AG09309 (cell line): ENCODE measurements at regions not wholly inside any gene's neighbourhood (a gene's known extent, or its start where the extent isn't known, plus 50 kb on each side); places are given as distances from the start of the nearest gene placed in this dataset.
"Not testable (repeated sequence)": the region's sequence is repeated elsewhere in the genome, so short reads cannot be mapped to it uniquely, and the experiment has no call there.

Experiments
- DNase-seq: peaks from one replicate; pipeline ENCODE4 v3.0.0-alpha.2; 2010; ENCODE audit warnings: low read depth
- H3K4me3 ChIP-seq: 2 replicates; pipeline ENCODE4 v1.5.1; 2011; ENCODE audit warnings: mild to moderate bottlenecking, low read depth, low read length, moderate library complexity; ENCODE audit not compliant: control insufficient read depth
- TF ChIP-seq, protein P1 (sequence below): IDR thresholded peaks from 2 replicates; pipeline ENCODE4 v1.5.1; 2011; ENCODE audit warnings: mild to moderate bottlenecking, low read depth, low read length, inconsistent platforms; ENCODE audit not compliant: insufficient read depth, control insufficient read depth; ENCODE audit errors: missing control alignments

DNA sequence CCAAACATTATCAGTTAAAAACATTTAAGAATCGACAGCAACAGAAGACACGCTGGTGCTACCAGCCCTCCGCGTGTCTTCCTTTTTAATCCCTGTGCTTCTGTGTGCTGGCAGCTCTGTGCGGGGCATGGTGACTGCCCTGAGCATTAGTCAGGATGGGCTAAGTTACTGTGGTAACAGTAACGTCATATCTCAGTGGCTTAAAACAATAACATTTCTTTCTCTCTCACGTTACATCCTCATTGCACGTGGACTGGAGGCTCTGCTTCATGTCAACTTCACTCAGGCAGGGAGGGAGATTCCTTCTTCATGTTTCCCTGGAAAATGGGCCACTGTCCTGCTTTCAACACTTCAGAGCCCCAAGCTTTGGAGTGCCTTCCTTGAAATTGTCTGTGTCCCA, 378.5 kb downstream of the CCSER2 start:
- TF ChIP-seq, protein P1, sequence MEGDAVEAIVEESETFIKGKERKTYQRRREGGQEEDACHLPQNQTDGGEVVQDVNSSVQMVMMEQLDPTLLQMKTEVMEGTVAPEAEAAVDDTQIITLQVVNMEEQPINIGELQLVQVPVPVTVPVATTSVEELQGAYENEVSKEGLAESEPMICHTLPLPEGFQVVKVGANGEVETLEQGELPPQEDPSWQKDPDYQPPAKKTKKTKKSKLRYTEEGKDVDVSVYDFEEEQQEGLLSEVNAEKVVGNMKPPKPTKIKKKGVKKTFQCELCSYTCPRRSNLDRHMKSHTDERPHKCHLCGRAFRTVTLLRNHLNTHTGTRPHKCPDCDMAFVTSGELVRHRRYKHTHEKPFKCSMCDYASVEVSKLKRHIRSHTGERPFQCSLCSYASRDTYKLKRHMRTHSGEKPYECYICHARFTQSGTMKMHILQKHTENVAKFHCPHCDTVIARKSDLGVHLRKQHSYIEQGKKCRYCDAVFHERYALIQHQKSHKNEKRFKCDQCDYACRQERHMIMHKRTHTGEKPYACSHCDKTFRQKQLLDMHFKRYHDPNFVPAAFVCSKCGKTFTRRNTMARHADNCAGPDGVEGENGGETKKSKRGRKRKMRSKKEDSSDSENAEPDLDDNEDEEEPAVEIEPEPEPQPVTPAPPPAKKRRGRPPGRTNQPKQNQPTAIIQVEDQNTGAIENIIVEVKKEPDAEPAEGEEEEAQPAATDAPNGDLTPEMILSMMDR: no peak
- no peak for DNase-seq

DNA sequence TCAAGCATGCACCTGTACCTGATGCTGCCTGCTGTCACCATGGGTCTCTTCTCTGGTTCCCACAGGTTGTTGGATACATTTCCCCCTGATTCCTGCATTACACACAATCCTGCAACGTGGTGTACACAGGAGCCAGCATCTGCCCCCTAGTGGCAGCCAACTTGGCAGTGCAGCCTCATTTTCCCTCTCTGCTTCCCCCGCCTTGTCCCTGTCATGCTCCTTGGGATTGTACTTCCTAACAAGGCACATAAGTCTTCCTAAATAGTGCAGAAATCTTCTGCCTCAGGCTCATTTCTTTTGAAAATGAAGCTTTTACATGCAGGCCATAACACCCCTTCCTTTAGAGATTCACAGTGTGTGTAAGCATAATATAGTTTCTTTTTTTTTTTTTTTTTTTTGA, 387.5 kb downstream of the CCSER2 start:
- H3K4me3 ChIP-seq: no peak overlapping the region
- TF ChIP-seq, protein P1: peak; percentile 35
- no peak for DNase-seq

More for the DNA sequence above, 378.5 kb downstream of the CCSER2 start:
- no peak overlapping the region for H3K4me3 ChIP-seq

DNA sequence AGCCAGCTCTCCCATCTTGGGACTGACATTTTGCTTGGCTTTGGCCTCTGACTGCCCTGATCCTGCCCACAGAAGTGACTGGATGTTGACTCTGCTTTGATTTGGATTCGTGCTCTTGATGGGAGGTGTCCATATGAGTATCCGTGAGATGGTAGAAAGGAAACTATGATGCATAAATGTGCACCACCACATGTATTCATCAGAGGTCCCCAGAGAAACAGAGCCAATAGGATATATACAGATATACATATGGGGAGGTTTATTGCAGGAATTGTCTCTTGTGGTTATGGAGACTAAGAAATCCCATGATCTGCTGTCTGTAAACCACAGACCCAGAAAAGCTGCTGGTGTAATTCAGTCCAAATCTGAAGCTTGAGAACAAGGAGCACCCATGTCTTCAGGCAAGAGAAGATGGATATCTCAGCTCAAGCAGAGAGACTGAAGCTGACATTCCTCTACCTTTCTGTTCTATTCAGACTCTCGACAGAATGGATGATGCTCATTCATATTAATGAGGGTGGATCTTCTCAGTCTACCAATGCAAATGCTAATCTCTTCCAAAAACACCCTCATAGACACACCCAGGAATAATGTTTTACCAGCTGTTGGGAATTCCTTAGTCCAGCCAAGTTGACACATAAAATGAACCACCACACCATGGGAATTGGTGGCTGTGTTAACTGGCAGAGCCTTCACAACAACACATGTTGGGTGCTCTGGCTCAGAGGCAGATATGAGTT, 390.7 kb downstream of the CCSER2 start:
- TF ChIP-seq, protein P1: no peak
- DNase-seq: no peak
- no peak overlapping the region for H3K4me3 ChIP-seq

DNA sequence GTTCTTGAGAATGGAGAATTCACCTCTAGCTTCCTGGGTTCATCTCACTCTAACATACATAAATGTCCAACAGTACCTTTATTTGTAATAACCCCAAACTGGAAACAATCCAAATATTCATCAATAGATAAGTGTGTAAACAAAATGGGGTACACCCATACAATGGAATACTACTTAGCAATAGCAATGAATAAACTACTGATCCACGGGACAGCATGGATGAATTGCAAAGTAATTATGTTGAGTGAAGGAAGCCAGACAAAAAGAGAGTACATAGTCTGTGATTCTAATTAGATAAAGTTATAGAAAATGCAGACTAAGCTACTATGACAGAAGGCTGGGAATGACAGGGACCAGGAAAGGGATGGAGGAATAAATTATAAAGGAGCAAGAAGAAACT, 391.3 kb downstream of the CCSER2 start:
- no peak overlapping the region for H3K4me3 ChIP-seq
- DNase-seq: no peak
- TF ChIP-seq, protein P1: no peak

DNA sequence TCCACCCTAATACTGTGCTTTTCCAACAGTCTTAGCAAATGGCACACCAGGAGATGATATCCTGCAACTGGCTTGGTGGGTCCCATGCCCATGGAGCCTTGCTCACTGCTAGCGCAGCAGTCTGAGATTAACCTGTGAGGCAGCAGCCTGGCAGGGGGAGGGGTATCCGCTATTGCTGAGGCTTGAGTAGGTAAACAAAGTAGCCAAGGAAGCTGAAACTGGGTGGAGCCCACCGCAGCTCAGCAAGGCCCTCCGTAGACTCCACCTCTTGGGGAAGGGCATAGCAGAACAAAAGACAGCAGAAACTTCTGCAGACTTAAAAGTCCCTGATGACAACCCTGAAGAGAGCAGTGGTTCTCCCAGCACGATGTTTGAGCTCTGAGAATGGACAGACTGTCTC, 399.0 kb downstream of the CCSER2 start:
- no peak for DNase-seq
- TF ChIP-seq, protein P1: no peak
- H3K4me3 ChIP-seq: no peak overlapping the region

DNA sequence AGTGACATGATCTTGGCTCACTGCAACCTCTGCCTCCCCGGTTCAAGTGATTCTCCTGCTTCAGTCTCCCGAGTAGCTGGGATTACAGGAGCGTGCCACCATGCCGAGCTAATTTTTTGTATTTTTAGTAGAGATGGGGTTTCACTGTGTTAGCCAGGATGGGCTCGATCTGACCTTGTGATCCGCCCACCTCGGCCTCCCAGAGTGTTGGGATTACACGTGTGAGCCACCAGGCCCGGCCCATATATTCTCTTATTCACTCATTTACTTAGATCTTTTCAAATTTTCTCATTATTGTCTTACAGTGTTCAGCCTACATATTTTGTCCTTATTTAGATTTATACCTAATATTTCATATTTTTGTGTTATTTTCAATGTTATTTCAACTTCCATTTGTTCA, 410.7 kb downstream of the CCSER2 start:
- not testable (repeated sequence) for H3K4me3 ChIP-seq, DNase-seq

DNA sequence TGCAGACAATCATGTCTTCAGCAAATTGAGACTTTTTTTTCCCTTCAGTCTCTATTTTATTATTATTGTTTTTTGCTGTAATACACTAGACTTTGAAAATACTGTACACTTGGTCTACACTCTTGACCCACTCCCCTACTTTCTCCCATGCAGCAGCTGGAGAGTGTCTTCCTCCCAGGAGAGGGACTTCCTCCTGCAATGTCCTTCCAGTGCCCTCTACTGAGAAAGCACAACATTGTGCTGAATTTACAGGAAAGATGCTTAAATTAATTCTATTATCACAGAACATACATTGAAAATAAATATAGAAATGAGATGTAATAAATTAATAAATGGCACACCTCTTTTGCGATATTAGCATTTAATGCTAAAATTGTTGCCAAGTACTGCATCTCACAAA, 411.3 kb downstream of the CCSER2 start:
- H3K4me3 ChIP-seq: no peak overlapping the region
- DNase-seq: no peak
- TF ChIP-seq, protein P1: no peak
